HCT116 (cell line): ENCODE measurements at regions not wholly inside any gene's neighbourhood (a gene's known extent, or its start where the extent isn't known, plus 50 kb on each side); places are given as distances from the start of the nearest gene placed in this dataset.

ENCODE experiments used
- ATAC-seq: fragments of 200-7000 bp; cut with Tn5 transposase; 2 replicates; pipeline ENCODE4 v1.9.1; 2020; ENCODE audit warnings: mild to moderate bottlenecking, moderate library complexity
- BruUV-seq: library from RNA; stranded (reverse); fragments of 400-500 nt; replicated peaks from 2 replicates; lab custom pipeline; 2021; lab: Mats Ljungman, UMichigan
- CTCF ChIA-PET: fragments of 300-600 bp; sonication (Branson Sonifier 250); formaldehyde crosslinking; loops from one replicate; lab custom pipeline; 2021; ENCODE audit warnings: antibody characterized with exemption; lab: Charles Lee
- POLR2A ChIA-PET: fragments of 300-600, 350-600 bp; sonication (Branson Sonifier 250); formaldehyde crosslinking; loops from one replicate; lab custom pipeline; 2021; ENCODE audit warnings: antibody characterized with exemption; lab: Charles Lee
- RAD21 ChIA-PET, 2 experiments: fragments of 300-600 bp; sonication (Branson Sonifier 250); formaldehyde crosslinking; loops; one replicate each; lab custom pipeline; 2023; ENCODE audit warnings: low total read pairs in 2 of 2; ENCODE audit not compliant: uncharacterized antibody in 2 of 2, unreplicated experiment in 2 of 2, low non-redundant PET in 1 of 2; lab: Charles Lee
- DNase-seq: peaks from one replicate; pipeline ENCODE4 v3.0.0-alpha.2; 2010; ENCODE audit warnings: low read depth, low spot score
- H2AFZ ChIP-seq: fragments of 200-600 bp; shearing (Covaris generic), sonication (generic); 2 replicates; pipeline ENCODE4 v1.6.1; 2017; ENCODE audit warnings: low read depth, mixed run types, mixed read lengths, antibody characterized with exemption, low read length; ENCODE audit not compliant: poor library complexity, severe bottlenecking
- H3K27ac ChIP-seq: 2 replicates; pipeline ENCODE4 v1.5.1; 2012; ENCODE audit warnings: low read depth, low read length
- H3K27me3 ChIP-seq: fragments of 200-600 bp; sonication (generic); 2 replicates; pipeline ENCODE4 v1.6.1; 2016; ENCODE audit warnings: mixed run types, low read length, mixed read lengths; ENCODE audit not compliant: insufficient read depth
- H3K36me3 ChIP-seq, 2 experiments: fragments of 200-500 bp in 1 of 2; fragments of 200-600 bp in 1 of 2; sonication (Bioruptor generic) in 1 of 2; sonication (generic) in 1 of 2; 2 replicates each; pipeline versions ENCODE4 v1.5.1 to v1.6.1; 2014 to 2016; ENCODE audit warnings: low read length in 2 of 2, inconsistent platforms in 1 of 2, mixed read lengths in 1 of 2, mixed run types in 1 of 2; ENCODE audit not compliant: insufficient read depth in 2 of 2, control insufficient read depth in 1 of 2
- H3K4me1 ChIP-seq, 2 experiments: fragments of 200-600 bp in 1 of 2; sonication (generic) in 1 of 2; 2 replicates each; pipeline versions ENCODE4 v1.5.1 to v1.6.1; 2012 to 2017; ENCODE audit warnings: low read length in 2 of 2, inconsistent platforms in 1 of 2, mild to moderate bottlenecking in 1 of 2, mixed read lengths in 1 of 2, mixed run types in 1 of 2, moderate library complexity in 1 of 2; ENCODE audit not compliant: insufficient read depth in 2 of 2, control insufficient read depth in 1 of 2
- H3K4me2 ChIP-seq: fragments of 200-600 bp; sonication (generic); 2 replicates; pipeline ENCODE4 v1.6.1; 2017; ENCODE audit warnings: mixed run types, low read length, mixed read lengths
- H3K4me3 ChIP-seq, 2 experiments: fragments of 200-600 bp in 1 of 2; sonication (generic) in 1 of 2; replicated peaks in 1 of 2; 2 replicates each; pipeline ENCODE4 v1.5.1; 2011 to 2016; ENCODE audit warnings: low read length in 2 of 2, control low read depth in 1 of 2, low read depth in 1 of 2, mild to moderate bottlenecking in 1 of 2, mixed read lengths in 1 of 2, mixed run types in 1 of 2
- H3K79me2 ChIP-seq: fragments of 200-600 bp; sonication (generic); 2 replicates; pipeline ENCODE4 v1.6.1; 2017; ENCODE audit warnings: mild to moderate bottlenecking, mixed run types, low read length, moderate library complexity, mixed read lengths; ENCODE audit not compliant: insufficient read depth
- H3K9ac ChIP-seq: fragments of 200-600 bp; sonication (generic); 2 replicates; pipeline ENCODE4 v1.6.1; 2016; ENCODE audit warnings: low read length, mixed read lengths
- H3K9me2 ChIP-seq: fragments of 200-600 bp; sonication (generic), shearing (Covaris generic); 2 replicates; pipeline ENCODE4 v1.6.1; 2017; ENCODE audit warnings: mixed run types, mild to moderate bottlenecking, moderate library complexity; ENCODE audit not compliant: insufficient read depth
- H3K9me3 ChIP-seq, 2 experiments: fragments of 200-500 bp in 1 of 2; fragments of 200-600 bp in 1 of 2; sonication (Bioruptor generic) in 1 of 2; sonication (generic) in 1 of 2; 2 replicates each; pipeline ENCODE4 v1.6.1; 2014 to 2017; ENCODE audit warnings: low read length in 2 of 2, mixed read lengths in 2 of 2, inconsistent platforms in 1 of 2, low read depth in 1 of 2, mild to moderate bottlenecking in 1 of 2, mixed run types in 1 of 2, moderate library complexity in 1 of 2; ENCODE audit not compliant: control insufficient read depth in 1 of 2, insufficient read depth in 1 of 2
- H4K20me1 ChIP-seq: fragments of 200-600 bp; sonication (generic), shearing (Covaris generic); 2 replicates; pipeline ENCODE4 v1.6.1; 2017; ENCODE audit warnings: mixed run types, mild to moderate bottlenecking, moderate library complexity; ENCODE audit not compliant: insufficient read depth
- CEBPB ChIP-seq: IDR thresholded peaks from 2 replicates; pipeline ENCODE4 v1.6.1; 2012; ENCODE audit warnings: low read depth
- EGR1 ChIP-seq: IDR thresholded peaks from 2 replicates; pipeline ENCODE4 v1.6.1; 2012; ENCODE audit warnings: low read depth
- ELF1 ChIP-seq: IDR thresholded peaks from 2 replicates; pipeline ENCODE4 v1.6.1; 2012; ENCODE audit warnings: low read depth, borderline replicate concordance
- EZH2 ChIP-seq: fragments of 200-600 bp; sonication (generic); IDR thresholded peaks from 2 replicates; pipeline ENCODE4 v1.6.1; 2017; ENCODE audit warnings: antibody characterized with exemption, mixed run types
- FOSL1 ChIP-seq: IDR thresholded peaks from 2 replicates; pipeline ENCODE4 v1.6.1; 2012; ENCODE audit warnings: low read depth
- RAD21 ChIP-seq: IDR thresholded peaks from 2 replicates; pipeline ENCODE4 v1.6.1; 2012; ENCODE audit warnings: low read depth, mild to moderate bottlenecking
- REST ChIP-seq: IDR thresholded peaks from 2 replicates; pipeline ENCODE4 v1.6.1; 2012; ENCODE audit warnings: low read depth
- ZFX ChIP-seq: fragments of 450-650 bp; IDR thresholded peaks from 2 replicates; pipeline ENCODE4 v1.6.1; 2017
- ZNF274 ChIP-seq: fragments of 200-500 bp; sonication (Bioruptor generic); IDR thresholded peaks from 2 replicates; pipeline ENCODE4 v1.6.1; 2014; ENCODE audit warnings: mild to moderate bottlenecking, low read depth, low read length, inconsistent platforms
- intact Hi-C: fragments of 100-400 bp; cut with micrococcal nuclease; formaldehyde crosslinking; loops from 2 replicates; pipeline ENCODE4 v1.10.0; 2022
- TF ChIP-seq, protein P1 (sequence below): IDR thresholded peaks from 2 replicates; pipeline ENCODE4 v1.6.1; 2012
- TF ChIP-seq, protein P2 (sequence below): IDR thresholded peaks from 2 replicates; pipeline ENCODE4 v1.6.1; 2011; ENCODE audit warnings: mild to moderate bottlenecking, low read length, moderate library complexity; ENCODE audit not compliant: insufficient replicate concordance; ENCODE audit errors: extremely low read depth

- CTCF ChIA-PET = no interaction called here
- Histone ChIP-seq H3K9me3 (no peaks in the 10 kb centered on the region; a peak in 1 of 4 replicates), H3K4me1 (no peaks in the 10 kb centered on the region), H3K9me2 (no peaks in the 10 kb centered on the region), H4K20me1 (no peaks in the 10 kb centered on the region), H2AFZ (no peak overlapping the region), H3K4me2 (no peak overlapping the region), H3K27me3 (no peaks in the 10 kb centered on the region), H3K36me3 (no peaks in the 10 kb centered on the region), H3K79me2 (no peaks in the 10 kb centered on the region), H3K9ac (no peak overlapping the region), H3K27ac (no peak overlapping the region), H3K4me3 (no peak overlapping the region)
- POLR2A ChIA-PET = no interaction called here
- DNase-seq (no peak), ATAC-seq (no peak)
- RAD21 ChIA-PET = no interaction called here
- no TSS peak for BruUV-seq
- intact Hi-C loops = loop anchor here (5.0 to 10.0 kb wide), 3 partner anchors 491 to 1813 kb away; partner anchors contain the start of gene RGS21
- TF ChIP-seq ELF1 = no peak
- TF ChIP-seq RAD21 = no peak
- no peak for TF ChIP-seq REST
- TF ChIP-seq EZH2 = no peak
- no peak for TF ChIP-seq CEBPB
- no peak for TF ChIP-seq ZNF274
- TF ChIP-seq EGR1 = no peak
- TF ChIP-seq, protein P1, sequence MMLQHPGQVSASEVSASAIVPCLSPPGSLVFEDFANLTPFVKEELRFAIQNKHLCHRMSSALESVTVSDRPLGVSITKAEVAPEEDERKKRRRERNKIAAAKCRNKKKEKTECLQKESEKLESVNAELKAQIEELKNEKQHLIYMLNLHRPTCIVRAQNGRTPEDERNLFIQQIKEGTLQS = no peak
- TF ChIP-seq, protein P2, sequence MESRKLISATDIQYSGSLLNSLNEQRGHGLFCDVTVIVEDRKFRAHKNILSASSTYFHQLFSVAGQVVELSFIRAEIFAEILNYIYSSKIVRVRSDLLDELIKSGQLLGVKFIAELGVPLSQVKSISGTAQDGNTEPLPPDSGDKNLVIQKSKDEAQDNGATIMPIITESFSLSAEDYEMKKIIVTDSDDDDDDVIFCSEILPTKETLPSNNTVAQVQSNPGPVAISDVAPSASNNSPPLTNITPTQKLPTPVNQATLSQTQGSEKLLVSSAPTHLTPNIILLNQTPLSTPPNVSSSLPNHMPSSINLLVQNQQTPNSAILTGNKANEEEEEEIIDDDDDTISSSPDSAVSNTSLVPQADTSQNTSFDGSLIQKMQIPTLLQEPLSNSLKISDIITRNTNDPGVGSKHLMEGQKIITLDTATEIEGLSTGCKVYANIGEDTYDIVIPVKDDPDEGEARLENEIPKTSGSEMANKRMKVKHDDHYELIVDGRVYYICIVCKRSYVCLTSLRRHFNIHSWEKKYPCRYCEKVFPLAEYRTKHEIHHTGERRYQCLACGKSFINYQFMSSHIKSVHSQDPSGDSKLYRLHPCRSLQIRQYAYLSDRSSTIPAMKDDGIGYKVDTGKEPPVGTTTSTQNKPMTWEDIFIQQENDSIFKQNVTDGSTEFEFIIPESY = no peak
- TF ChIP-seq FOSL1 = no peak
- no peak for TF ChIP-seq ZFX
Observed at GRCh38 chr1:190634134-190634533, 156.5 kb upstream of the BRINP3 start.
